ENCODE measurements at regions not wholly inside any gene's neighbourhood (a gene's known extent, or its start where the extent isn't known, plus 50 kb on each side); places are given as distances from the start of the nearest gene placed in this dataset.

DNA sequence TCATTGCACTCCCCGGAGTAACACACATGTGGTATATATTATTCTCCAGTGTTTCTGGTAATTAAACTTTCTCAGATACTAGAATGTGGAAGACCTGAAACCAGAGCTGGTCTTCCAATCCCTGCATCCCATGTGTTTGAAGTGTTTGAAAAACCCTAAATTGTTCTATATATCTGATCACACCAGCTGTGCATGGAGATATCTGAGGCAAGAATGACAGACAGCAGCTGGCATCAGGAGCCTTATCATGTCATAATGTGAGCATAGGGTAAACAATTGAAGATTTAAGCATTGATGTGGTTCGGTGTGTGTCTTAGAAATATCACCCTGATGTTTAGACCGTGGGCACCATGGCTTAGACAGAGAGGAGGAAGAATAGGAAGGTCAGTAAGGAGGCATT, 251.0 kb downstream of the CDH11 start:
- TF ChIP-seq POLR2AphosphoS5 (IDR thresholded peaks at IDR 0.05) (no peak), EP300 (IDR thresholded peaks at IDR 0.05; ENCODE audit: low read depth) (no peak)

All from transverse colon (tissue), 3 donors.